CD1c-positive myeloid dendritic cell (primary cell): ENCODE measurements at regions not wholly inside any gene's neighbourhood (a gene's known extent, or its start where the extent isn't known, plus 50 kb on each side); places are given as distances from the start of the nearest gene placed in this dataset.

Experiments
- DNase-seq: peaks from one replicate; pipeline ENCODE4 v3.0.0-alpha.2; 2016; ENCODE audit errors: extremely low spot score

DNA sequence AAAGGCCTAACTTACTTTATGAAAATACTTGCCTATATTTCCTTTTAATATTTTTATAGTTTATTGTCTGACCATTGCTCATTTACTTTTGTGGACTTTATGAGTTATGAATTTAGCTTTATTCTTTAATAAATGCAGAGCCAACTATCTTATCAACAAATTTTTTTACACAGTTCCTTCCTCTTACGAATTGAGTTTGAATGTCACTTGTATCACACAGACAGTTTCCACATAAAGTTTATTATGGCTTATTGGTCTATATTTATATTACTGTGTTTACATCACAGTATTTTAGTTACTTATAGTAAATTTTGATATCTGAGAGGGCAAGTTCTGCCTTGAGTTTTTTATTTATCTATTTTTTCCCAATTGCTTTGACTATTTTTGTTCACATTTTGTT is 450.6 kb downstream of the C4orf33 start:
- no peak for DNase-seq

DNA sequence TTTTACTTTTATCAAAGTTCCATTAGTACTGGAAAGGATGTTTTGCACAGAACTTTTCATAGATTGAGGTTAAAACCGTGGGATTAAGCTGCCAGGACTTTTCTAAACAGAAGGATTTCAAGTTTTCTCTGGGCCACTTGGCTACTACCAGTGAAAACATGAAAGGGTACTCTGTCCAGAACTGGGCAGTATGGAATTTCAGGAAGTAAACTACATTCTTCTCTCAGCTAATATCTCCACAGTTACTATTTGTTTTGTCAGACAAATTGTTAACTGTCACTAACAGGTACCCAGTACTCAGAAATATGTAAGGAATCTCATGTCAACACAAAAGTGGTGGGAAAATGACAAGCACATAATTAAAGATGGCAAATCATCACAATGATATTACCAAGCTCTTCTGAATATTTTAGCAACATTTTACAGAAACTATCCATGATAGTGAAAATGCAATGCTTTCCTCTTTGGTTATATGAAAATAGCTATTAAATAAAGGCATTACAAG is 454.4 kb downstream of the C4orf33 start:
- DNase-seq: no peak

DNA sequence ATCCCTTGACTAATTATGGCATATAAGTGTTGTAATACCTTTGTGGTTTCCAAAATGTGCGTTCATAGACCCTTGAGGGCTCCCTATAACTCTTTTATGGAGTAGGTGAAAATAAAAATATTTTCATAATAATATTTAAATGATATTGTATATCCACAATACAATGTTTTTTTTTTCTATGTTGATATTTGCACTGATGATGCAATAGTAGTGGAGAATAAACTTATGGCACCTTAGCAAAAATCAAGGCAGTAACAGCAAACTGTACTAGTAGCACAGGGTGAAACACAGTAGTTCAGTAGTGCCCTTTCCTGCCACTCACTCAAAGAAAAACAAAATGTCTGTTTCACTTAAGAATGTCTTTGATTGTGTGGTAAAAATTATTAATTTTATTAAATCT is 465.3 kb downstream of the C4orf33 start:
- no peak for DNase-seq

DNA sequence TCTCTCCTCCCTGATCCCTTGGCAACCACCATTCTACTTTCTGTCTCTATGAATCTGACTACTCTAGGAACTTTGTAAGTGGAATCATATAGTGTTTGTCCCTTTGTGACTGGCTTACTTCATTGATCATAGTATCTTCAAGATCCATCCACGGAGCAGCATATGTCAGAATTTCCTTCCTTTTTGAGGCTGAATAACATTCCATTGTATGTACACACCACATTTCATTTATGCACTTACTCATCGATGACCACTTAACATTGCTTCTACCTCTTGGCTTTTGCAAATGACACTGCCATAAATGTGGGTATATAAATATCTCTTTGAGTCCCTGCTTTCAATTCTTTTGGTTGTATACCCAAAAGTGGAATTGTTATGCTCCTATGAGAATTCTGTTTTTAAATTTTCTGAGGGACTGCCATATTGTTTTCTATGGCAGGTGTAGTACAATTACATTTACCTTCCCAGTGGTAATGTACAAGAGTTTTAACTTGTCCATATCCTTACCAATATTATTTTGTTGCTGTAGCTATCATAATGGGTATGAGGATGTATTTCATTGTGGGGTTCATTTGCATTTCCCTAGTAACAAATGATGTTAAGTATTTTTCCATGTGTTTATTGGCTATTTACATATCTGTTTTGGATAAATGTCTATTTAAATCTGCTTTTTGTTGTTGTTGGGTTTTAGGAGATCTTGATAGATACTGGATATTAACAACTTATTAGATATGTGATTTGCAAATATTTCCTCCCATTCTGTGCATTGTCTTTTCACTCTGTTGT is 466.1 kb downstream of the C4orf33 start:
- no peak for DNase-seq

DNA sequence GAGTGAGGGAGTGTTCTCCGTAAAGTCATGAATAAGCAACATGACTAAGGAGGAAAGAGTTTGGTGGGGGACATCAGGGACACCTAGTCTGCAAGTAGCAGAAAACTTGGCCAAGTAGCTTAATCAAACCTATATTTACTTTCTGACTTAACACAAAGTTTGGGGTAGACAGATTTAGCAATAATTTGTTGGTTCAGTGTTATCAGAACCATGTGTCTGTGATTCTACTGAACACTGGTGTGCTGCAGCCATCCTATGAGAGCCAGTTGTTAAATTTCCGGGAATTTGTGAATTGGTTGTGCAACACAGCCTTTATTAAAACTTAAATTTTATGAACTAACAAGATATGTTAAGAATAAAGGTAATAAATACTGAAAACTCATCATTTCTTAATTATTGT is 469.3 kb downstream of the C4orf33 start:
- DNase-seq: no peak

DNA sequence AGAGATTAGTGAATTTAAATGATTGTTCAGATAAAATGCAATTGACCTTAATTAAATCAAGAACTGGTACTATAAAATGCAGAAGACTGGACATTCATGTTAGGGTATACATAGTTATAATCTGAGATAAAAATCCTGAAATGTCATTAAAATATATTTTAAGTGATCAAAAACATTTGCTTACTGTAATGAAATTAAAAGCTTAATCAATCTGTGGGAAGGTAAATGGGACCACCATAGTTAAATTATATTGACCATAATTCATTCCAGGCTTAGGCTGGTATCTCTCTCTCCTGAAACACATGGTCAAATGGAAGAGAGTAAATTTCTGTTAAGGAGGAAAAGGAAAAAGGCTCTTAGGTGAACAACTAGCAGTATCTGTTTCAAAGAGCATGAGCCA is 474.4 kb downstream of the C4orf33 start:
- no peak for DNase-seq

DNA sequence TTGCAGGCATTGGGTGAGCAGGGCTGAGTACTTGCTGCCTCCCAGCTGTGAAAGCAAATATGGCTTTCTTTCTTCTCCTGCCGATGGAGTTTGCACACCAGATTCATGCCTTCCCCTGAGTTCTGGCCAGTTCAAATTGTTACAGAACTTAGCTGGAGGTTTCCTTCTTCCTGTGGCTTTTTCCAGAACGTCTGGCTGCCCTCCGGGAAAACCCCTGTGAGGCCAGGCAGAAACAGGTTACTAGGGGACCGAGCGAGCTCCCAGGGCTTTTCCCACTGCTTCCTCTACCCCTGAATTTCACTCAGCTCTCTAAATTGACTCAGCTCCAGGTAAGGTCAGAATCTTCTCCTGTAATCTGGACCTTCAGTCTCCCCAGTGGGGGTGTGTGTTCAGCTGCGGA is 482.4 kb downstream of the C4orf33 start:
- no peak for DNase-seq

DNA sequence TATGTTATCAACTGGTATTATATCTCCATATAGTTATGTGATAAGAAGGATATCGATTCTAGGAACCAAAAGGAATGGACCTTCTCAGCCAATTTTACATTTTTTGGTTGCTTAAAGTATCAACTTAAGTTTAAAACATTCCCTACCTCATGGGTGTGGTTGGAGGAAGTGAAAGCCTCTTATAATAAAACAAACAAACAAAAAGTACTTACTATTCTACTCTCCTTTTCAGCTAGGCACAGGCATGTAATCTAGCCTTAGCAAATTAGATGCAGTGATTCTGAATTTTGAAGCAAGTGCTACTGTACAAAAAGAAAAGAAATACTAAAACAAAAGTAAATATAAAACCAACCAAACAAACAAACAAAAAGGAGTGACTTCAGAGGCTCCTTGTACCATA is 485.4 kb downstream of the C4orf33 start:
- no peak for DNase-seq

DNA sequence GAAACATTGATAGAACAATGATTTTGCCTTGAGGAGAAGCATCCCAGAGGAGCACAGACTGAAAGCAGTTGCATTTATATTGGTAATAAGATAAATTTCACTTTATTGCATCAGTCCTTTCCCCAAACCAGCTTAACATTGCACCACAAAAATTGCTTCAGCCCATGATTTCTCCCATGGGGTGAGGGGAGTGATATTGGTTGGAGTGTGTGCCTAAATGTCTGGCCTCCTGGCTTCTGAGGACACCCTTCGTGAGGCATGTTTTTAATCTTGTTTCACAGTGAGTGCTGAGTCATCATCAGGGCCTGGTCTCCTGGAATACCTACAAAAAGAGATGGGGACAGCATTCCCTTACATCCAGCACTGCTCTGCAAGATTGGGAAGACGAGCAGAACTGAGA is 487.9 kb downstream of the C4orf33 start:
- no peak for DNase-seq

DNA sequence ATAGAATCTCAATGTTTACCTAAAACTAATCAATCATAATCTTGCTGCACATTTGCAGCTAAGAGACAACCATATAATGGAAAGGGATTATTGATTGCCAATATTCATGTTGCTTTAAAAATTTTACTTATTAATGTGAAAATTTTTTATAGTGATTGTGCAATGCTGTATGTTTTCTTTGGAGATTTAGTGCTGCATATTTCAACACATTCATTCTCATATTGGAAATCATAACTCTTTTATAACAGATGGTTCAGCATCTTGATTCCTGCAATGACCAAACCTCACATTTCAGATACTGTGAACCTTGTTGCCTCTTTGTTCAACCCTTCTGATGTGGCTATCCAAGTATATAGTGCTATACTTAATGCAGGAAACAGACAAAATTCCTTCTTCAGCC is 502.6 kb downstream of the C4orf33 start:
- DNase-seq: no peak

DNA sequence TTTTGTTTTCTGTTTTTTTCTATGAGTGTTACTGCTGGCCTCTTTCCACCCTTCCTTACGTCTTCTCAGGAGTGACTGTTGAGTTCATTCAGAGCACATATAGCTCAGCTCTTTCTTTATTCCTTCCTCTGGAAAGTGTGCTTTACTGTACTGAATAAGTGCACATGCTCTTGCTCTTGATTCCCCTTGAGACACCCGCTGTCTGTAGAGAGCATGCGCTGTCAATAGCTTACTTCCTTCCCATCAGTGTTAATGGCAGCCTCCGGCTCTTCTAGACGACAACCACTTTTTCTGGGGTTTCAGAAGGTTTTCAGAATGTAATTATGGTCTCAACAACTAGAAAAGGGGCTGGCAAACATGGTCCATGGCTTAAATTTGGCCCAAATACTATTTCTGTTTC is 504.9 kb downstream of the C4orf33 start:
- DNase-seq: no peak

DNA sequence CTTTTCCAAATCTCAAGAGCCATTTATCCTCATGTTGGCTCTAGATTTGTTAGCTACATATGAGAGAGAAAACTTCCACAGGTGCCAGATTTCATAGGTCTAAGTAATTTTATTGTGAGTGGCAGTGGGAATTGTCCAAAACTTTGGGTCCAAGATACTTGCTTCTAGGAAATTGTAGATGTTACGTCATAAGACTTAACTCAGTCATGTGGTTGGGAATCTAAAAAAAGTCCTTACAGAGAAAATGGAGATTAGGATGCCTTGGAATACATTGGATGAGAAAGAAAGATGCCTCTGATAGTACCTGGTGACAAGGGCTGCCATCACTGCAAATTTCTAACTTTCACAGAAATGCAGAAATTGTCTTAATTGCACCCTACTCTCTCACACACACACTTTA is 506.5 kb downstream of the C4orf33 start:
- no peak for DNase-seq

DNA sequence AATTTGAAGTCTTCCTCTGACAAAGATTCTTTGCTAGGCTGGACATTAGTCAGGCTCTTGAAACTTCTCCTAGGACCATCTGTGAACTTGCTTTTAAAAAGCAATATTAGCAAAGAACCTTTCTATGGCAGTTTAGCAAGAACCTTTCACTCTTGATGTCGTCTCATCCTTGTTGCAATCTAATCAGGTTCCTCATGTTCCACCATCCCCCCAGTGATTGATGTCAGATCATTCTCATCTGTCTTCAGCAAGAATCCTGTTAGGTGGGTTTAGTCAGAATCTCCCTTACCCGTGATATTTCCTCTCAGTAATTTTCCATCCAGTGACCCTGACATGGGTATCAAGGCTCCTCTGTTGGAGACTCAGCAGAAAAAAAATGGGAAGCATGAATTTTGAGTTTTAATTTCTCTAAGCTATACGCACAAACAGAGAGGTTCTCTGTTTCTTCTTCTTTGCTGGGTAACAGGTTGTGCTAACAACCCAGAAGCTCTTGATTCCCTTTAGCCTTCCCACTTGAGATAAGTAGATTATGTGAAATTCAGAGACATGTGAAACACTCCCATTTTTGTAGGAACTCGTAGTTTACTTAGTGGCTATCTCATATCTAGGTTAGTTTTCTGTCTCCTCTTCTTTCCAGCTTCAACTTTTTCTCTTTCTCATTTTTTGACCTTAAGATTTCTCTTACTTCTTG is 507.4 kb downstream of the C4orf33 start:
- no peak for DNase-seq

DNA sequence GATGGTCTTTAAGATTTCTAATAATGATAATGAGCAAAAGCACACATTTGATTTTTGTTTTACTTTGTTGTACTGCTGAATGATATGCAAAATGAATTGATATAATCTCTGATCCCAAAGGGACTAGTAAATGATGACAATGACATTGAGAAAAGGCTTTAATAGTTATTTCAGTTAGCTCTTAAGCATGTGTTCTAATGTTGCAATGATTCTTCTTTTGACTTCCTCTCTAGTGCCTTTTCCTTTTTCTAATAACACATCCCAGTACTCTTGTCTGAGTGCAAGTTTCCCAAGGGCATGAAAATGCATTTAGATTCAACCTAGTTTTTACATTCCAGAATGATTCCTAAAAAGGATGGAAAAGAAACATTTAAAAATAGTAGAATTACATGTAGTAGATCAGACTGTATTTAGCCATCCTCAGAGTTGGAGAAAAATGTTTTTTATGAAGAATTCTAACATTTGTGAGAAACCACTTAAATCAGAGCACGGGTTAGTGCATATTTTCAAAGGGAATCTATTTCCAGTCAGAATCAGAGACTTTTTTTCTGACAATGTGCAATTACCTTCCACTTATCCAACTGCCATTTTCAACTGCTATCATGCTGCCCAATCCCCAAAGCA is 508.8 kb downstream of the C4orf33 start:
- DNase-seq: no peak

DNA sequence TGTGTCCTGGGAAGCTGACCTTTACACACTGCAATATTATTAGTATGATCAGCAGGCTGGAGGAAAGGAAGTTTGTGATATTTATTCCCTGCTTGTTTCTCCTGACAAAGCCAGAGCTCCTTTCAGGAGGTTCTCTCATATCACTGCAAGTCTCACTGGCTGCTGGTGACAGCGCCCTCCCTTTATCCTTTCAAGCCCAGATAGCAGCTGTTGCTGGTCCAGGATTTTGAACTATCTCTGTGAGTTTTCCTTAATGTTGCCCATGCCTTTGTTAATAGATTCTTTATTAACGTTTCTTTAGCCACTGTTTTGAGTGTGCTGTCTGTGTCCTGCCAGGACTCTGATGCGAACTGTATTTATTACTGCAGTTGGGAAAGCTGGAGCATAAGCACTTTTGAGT is 518.7 kb downstream of the C4orf33 start:
- no peak for DNase-seq

DNA sequence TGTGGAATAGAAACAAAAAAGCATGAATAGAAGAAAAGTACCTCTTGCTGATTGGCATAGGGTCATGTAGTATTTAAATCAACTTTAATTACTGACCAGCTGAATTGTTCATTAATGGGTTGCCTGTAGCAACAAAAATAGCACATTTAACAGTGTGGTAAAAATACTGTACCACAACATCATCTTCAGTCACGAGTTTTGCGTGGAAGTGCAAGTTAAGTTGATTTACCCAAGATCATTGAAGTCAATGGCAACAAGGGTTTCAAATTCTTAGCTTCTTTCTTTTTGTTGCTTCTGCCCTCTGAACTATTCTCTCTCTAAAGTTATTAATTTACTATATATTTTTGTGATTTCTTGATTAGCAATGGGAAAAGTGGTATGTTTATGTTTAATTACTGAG is 526.6 kb downstream of the C4orf33 start:
- DNase-seq: no peak

DNA sequence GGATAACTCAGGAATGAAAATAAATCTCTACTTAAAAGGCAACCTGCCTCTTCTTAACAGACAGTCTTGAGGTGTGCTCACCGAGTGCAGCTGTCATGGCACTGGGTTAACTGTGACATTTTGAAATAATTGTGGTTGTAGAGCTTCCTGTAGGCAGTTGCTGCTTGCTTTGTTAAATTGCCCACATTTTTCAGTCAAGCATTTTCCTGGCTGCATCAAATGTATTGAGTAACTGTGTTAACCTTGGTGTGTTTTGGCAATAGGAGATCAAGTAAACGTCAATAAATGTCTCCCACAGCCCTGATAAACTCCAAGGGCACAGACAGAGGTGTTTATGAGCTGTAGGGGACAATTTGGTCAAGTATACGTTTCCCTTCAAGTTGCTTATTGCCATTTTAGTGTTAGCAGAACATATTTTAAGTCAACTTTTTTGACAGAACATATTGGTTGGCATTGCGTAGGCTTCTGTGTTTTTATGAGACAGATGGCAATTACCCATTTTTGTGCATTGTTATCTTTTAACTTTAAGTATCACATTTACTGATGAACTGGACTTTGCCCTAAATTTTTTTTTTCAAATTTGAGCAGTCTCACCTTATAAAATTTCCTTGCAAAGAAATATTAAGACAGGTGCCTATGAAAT is 527.4 kb downstream of the C4orf33 start:
- no peak for DNase-seq

DNA sequence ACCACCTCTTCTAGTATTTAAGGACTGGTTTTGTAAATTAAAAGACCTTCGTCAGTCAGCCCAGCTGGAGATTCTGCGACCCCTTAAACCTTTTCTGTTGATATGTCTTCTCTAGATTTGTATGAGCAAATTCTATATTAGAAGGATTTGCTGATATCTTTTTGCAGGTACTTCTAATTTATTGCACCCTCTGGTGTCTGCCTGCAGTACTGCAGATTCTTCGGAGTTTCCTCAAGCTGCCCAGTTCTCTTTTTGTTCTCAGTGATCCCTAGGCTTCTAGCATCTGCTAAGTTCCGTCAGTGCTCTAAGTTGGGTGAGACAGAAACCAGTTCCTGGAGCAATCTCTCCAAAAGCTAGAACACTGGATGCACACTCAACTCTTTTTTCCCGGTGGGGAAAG is 545.2 kb downstream of the C4orf33 start:
- peak; percentile 67 for DNase-seq

DNA sequence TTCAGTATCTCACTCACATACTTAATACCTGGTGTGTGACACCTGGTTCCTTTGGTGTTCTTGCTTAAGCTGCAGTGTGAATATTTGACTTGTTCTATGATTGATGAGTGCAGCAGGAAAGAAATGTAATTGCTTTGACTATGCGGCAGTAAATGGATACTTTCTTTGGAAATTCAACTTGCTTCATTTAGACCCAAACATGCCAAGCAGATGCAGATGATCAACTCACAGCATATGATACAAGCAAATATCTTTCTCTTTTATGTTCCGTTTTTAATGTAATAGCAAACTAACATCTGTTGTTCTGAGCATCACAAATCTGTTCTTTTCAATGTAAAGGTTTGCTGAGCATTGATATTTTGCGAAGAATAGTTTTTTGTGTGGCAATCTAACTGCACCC is 549.5 kb downstream of the C4orf33 start:
- DNase-seq: no peak

DNA sequence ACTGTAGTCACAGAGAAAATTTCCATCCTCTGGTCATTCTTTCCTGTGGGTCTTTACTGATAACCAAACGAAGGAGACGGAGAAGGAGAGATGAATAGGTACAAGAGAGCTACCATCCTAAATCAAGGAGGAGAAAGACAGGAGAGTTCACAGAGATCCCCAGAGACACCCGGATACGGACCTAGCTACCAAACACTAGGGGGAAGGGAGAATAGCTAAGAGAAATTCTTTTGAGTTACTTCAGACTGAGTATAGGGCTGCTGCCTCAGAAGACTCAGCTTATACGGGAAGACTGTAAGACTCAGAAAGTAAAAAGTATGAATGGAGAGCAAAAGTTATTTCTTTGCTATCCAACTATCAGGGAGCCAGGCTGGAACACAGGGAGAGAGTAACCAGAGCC is 572.1 kb downstream of the C4orf33 start:
- no peak for DNase-seq

DNA sequence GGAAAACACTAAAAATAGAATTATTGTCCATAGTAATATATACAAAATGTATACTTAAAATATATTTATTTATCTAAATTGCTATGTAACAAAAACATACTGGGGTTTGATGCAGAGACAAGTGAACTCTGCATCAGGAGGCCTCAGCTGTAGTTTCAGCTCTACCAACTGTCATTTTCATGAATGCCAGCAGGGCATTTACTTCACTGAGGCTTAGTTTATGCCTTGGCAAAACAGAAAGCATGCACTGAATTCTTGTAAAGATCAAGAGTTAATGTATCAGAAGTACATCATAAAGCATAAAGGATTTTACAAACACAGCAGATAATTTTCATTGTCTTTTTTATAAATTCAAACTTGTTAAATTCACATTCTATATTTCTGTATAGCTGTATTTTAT is 577.0 kb downstream of the C4orf33 start:
- no peak for DNase-seq

DNA sequence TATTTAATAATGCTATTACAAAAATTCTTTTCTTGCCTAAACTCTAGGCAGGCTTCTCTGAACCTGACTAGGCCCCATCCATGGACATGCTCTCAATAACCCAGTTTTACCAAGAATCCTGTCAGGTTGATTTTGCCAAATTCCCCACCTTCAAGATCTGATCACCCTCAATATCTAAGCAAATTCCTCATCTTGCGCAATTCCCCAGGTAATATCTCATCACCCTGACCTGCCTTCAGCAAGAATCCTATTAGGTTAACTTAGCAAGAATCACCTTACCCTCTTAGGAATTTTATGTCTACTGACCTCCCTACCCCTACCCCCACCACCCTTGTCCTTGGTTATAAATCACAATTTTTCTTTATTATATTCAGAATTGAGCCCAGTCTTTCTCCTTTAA is 579.1 kb downstream of the C4orf33 start:
- DNase-seq: no peak

DNA sequence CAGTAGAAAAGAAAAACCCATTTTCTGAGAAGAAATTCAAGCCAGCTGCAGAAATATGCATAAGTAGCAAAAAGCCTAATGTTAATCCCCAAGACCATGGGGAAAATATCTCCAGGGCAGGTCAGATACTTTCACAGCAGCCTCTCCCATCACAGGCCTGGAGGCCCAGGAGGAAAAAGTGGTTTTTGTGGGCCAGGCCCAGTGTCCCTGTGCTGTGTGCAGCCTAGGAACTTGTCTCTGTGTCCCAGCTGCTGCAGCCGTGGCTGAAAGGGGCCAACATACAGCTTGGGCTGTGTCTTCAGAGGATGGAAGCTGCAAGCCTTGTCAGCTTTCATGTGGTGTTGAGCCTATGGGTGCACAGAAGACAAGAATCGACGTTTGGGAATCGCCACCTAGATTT is 581.0 kb downstream of the C4orf33 start:
- no peak for DNase-seq
